Stimulated activated CD4-positive, alpha-beta T cell treated with anti-CD3 and anti-CD28 coated beads, Interleukin-15, amount 100 ng/mL, for 24 hours (primary cell): ENCODE measurements at regions not wholly inside any gene's neighbourhood (a gene's known extent, or its start where the extent isn't known, plus 50 kb on each side); places are given as distances from the start of the nearest gene placed in this dataset.
A peak's percentile ranks its signal among the peaks of the same experiment; 100 is the strongest.
"Not testable (repeated sequence)": the region's sequence is repeated elsewhere in the genome, so short reads cannot be mapped to it uniquely, and the experiment has no call there.

Experiments
- DNase-seq: peaks from one replicate; pipeline ENCODE4 v3.0.0-alpha.2; 2020

DNA sequence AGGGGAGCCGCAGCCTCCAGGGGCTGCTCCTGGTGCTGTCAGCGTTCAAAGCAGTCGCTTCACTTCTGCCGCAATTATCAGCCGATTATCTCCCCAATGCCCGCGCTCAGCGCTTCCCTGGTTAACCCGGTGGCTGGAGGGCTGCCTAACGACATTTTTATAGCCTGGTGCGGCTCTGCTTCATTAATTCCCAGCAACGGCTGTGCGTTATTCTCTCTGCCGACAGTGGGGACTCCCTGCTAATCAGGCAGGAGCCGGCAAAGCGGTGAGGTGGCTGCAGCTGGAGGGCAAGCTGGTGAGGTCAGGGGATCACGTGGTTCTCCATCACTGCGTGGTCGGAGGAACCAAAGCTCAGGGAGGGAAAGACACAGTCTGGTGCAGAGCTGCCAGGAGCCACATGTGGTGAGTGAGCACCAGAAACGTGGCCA is 62.9 kb downstream of the GLRX5 start:
- DNase-seq = peak; percentile 11

DNA sequence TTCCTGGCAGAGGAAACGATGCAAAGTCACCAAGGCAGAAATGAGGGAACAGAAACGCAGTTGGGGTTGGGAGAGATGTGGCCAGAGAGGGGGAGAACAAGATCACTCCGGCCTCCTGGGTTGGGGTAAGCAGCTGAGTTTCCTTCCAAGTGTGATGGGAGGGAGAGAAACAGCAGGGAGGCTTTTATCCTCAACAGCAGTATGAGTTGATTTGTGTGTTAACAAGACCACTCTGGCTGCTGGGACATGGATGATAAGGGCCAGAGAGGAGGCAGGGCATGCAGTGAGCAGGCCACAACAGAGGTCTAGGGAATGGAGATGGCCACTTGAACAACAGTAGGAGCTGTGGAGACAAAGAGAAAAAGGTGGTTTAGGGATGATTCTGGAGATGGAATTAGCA is 66.8 kb downstream of the GLRX5 start:
- no peak for DNase-seq

DNA sequence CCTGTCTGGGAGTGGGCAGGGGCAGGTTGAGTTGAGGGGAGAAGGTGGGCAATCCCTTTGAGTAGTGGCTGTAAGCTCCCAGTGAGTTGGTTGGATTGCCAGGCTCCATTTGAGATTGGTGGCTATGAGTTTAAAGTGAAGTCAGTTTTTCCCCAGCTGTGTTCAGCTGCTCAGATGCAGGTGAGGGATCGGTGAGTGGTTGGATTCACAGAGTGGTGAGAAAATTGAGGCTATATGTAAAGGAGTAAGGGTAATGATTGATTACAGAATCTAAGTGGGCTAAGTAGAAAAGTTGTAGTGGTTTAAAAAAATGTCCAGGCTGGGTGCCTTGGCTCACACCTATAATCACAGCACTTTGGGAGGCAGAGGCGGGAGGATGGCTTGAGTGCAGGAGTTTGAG is 68.6 kb downstream of the GLRX5 start:
- DNase-seq = no peak

DNA sequence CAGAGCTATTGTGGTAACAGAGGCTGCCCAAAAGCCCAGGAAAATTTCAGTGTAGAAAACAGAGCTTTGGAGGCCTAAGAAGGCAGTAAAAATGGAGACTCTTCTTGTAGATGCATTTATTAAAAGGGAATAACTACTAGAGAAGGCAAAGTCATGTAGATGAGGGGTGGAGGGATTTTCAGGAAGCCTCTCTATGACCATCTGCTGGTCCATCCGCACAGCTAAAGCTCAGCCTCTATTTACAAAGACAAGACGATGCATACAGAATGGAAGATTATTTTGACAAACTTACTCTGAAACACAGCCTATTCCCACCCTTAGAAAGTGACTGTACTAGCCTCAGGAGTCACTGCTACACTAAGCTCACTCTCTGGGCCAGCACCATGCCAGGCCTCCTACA is 71.4 kb downstream of the GLRX5 start:
- DNase-seq = no peak

DNA sequence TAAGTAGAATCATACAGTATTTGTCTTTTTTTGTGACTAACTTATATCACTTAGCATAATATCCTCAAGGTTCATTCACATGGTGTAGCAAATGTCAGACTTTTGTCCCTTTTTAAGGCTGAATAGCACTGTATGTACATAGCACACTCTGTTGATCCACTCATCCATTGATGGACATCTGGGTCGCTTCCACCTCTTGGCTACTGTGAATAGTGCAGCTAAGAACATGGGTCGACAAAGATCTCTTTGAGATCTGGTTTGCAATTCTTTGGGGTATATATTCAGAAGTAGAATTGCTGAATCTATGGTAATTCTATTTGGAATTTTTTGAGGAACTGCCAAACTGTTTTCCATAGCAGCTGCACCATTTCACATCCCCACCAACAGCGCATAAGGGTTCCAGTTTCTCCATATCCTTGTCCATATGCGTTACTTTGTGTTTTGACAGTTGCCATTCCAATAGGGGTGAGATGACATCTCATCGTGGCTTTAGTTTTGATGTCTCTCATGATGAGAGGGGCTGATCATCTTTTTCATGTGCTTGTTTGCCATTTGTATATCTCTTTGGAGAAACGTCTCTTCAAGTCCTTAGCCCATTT is 73.9 kb downstream of the GLRX5 start:
- DNase-seq = no peak

DNA sequence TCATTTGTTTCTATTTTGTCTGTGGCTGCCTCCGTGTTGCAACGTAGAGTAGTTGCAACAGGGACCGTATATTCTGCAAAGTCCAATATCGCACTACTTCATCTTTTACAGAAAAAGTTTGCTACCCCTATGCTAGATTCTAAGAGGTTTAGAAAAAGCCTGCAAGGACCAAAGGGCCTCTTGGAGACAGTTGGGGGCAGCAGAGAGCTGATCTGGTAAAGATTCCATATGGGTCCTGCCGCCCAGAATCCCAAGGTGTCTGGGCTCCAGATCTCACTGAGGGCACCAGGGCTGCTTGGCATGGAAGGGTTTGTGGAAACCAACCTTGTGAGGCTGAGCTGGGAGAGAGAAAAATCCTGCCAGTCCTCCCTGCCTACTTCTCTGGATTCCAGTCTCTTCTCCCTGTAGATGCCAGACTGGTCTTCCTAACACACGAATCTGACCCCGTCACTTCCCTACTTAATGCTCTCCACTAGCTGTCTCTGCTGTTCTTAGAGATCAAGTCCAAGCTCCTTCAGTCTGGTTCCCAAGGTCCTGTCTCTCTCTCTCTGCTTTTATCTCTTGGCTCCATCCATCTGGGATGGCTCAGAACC is 74.6 kb downstream of the GLRX5 start:
- peak; percentile 40 for DNase-seq

DNA sequence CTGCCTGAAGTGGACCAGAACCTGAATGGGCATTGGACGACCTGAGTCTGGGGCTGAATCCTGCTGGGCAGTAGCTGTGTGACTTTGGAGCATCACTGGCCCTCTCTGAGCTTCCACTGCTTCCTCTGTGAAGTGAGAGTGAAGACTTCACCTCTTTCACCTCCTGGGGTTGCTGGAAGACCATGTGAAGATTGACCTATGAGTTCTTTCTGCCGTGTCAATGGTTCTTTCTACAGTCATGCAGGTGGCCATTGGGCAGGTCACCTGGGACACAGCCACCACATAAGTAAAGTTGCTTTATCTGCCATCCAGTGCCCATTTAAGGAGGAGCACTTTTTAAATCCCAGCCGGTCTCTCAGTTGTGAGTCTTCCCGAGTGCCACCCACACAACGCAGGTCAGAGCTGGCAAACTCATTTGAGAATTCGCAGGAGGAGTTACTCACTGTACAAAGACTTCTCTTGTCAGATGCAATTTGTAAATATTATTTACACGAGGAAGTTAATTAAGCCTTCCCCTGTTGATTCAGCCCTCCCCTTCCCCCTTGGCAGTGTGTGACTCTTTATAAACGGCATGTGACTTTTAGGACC is 74.8 kb upstream of the TCL1B start:
- DNase-seq = no peak

DNA sequence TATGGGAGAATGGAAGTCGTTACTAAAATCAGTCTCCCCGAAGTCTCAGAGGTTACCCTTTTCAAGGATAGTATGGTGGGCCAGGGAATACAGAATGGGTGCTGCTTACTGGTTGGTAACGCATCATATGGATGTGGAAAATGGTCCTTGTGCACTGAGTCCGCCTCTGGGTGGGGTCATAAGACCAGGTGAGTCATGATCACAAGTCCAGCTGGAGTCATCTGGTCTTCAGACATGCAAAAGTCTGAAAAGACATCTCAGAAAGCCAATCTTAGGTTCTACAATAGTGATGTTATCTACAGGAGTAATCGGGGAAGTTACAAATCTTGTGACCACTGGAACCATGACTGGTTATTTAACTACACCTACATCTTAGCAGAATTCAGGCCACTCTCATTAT is 71.9 kb upstream of the TCL1B start:
- DNase-seq = no peak

DNA sequence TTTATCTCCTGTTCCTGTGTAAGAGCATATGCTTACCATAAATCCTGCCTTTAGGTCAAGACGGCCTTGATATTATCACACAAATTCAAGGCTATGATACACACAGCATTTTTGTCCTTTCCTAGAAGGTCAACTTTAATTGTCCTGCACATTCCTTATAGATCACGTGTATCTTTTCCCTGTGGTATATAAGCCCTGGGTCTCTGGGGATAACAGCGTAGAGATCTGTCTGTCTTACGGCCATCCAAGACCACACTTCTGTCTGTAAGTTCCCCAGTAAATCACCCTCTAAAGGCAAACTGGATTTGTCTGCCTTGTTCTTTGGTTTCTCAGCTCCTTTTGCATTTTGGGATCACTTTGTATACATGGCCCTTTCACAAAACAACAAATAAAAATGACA is 69.5 kb upstream of the TCL1B start:
- DNase-seq = no peak

DNA sequence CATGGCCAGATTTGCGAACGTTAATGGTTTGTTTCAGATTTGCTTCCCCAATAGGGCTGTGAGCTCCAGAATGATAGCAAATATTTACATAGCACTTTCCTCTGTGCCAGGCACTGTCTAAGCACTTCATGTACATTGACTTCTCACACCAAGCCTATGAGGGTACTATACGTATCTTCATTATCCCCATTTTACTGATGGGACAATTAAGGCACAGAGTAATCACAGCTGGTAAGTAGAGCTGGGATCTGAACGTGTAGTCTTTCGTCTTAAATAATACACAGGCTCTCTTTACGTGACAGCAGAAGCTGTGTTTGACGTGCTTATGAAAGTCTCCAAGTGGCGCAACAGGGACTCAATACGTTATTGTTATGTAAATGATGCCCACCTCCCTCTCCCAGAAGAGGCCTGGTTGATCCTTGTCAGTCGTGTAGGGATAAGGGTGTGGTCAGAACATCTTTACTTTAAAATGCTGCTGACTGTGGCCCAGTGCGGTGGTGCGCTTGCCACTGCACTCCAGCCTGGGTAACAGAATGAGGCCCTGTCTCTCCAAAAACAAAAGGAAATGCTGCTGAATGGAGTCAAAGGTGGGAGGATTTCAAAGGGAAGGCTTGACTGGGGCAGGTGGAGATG is 66.3 kb upstream of the TCL1B start:
- DNase-seq = no peak

DNA sequence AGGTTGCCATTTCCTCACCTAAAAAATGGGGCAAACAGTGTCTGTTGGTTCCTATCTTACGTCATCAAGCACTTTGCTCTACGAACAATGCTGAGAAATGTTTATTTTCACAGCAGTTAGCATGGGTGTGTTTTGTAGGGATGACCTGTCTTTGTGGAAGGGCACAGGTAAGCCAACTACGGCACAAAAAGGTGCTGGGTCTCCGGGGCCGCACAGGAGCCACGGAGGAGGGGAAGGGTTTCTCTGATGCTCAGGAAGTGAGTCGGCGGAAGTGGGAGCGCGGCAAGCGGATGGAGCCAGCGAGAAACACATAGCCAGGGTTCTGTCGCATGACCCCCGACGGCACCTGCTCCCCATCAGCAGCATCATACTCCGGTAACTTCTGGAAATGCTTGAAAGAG is 65.6 kb upstream of the TCL1B start:
- no peak for DNase-seq

DNA sequence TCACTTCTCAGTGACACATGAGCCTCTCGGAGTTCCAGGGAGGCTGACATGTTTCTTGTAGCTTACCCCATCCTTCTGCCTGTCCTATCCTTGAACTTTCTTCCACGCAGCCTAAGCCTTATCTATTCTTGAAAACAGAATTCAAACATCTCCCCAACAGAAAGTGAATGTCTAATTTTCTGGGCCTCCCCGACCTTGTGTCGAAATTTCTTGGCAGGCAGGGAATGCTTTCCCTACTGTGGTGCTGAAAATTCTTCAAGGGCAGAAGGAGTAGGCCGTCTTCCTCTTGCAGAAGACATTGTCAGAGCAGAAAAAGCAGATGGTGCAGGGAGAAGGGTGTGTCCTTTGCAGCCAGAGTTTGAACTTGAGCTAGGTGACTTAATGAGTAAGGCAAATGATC is 63.0 kb upstream of the TCL1B start:
- no peak for DNase-seq

DNA sequence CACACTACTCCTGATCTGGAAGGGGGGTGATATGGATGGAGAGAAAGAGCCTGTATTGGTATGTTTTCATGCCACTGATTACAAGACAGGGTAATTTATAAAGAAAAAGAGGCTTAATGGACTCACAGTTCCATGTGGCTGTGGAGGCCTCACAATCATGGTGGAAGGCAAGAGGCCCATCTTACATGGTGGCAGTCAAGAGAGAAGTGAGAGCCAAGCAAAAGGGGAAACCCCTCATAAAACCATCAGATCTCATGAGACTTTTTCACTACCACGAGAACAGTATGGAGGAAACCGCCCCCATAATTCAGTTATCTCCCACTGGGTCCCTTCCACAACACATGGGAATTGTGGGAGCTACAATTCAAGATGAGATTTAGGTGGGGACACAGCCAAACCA is 60.5 kb upstream of the TCL1B start:
- not testable (repeated sequence) for DNase-seq

DNA sequence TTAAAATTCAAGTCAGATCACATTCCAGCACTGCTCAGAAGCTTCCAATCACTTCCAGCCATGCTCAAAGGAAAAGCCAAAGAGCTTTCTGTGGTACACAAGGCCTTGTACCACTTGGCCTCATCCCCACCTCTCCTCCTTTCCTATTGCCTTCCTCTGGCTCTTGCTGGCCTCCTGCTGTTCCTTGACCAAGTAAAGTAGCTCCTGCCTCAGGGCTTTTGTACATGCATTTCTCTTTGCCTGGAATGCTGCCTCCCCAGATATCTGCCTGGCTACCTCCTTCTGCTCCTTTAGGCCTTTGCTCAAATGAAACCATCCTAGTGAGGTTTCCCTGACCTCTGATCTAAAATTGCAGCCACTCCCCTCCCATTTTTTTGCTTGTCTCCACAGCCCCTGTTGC is 51.2 kb upstream of the TCL1B start:
- no peak for DNase-seq
